Cerebellar cortex (tissue), 1 donor: ENCODE measurements at regions not wholly inside any gene's neighbourhood (a gene's known extent, or its start where the extent isn't known, plus 50 kb on each side); places are given as distances from the start of the nearest gene placed in this dataset.

ENCODE experiments used
- DNase-seq: peaks from one replicate; pipeline ENCODE4 v3.0.0-alpha.2; 2015; ENCODE audit warnings: low spot score

- no peak for DNase-seq
Observed at GRCh38 chr2:155792666-155793065, 539.9 kb downstream of the NR4A2 start.

GRCh38 chr2:155770516-155770915, 562.0 kb downstream of the NR4A2 start:
- no peak for DNase-seq

- no peak for DNase-seq
Observed at GRCh38 chr2:155766342-155767115, 566.0 kb downstream of the NR4A2 start.

- DNase-seq, result no peak
Observed at GRCh38 chr2:155755481-155755880, 577.0 kb downstream of the NR4A2 start.

GRCh38 chr2:155748131-155748530, 584.4 kb downstream of the NR4A2 start:
- DNase-seq, result no peak

- no peak for DNase-seq
Observed at GRCh38 chr2:155747531-155747930, 585.0 kb downstream of the NR4A2 start.

GRCh38 chr2:155733091-155733853, 599.2 kb downstream of the NR4A2 start:
- no peak for DNase-seq

- no peak for DNase-seq
Observed at GRCh38 chr2:155730804-155731203, 601.7 kb downstream of the NR4A2 start.

- DNase-seq, result no peak
Observed at GRCh38 chr2:155727187-155727895, 605.2 kb downstream of the NR4A2 start.

- DNase-seq, result no peak
Observed at GRCh38 chr2:155722290-155722689, 610.2 kb downstream of the NR4A2 start.

GRCh38 chr2:155715705-155716104, 616.8 kb downstream of the NR4A2 start:
- no peak for DNase-seq

GRCh38 chr2:155714983-155715382, 617.5 kb downstream of the NR4A2 start:
- no peak for DNase-seq

GRCh38 chr2:155708071-155708470, 624.5 kb downstream of the NR4A2 start:
- no peak for DNase-seq

GRCh38 chr2:155703917-155704316, 628.6 kb downstream of the NR4A2 start:
- DNase-seq, result no peak

- no peak for DNase-seq
Observed at GRCh38 chr2:155703048-155703447, 629.5 kb downstream of the NR4A2 start.

- DNase-seq, result no peak
Observed at GRCh38 chr2:155701721-155702120, 630.8 kb downstream of the NR4A2 start.

- DNase-seq, result no peak
Observed at GRCh38 chr2:155696571-155696970, 636.0 kb downstream of the NR4A2 start.

- DNase-seq, result no peak
Observed at GRCh38 chr2:155695505-155695904, 637.0 kb downstream of the NR4A2 start.

GRCh38 chr2:155692856-155693255, 639.7 kb downstream of the NR4A2 start:
- DNase-seq, result no peak

- no peak for DNase-seq
Observed at GRCh38 chr2:155692106-155692505, 640.4 kb downstream of the NR4A2 start.

GRCh38 chr2:155690785-155691184, 641.7 kb downstream of the NR4A2 start:
- no peak for DNase-seq

GRCh38 chr2:155689791-155690190, 642.7 kb downstream of the NR4A2 start:
- DNase-seq, result no peak

GRCh38 chr2:155687181-155687580, 645.3 kb downstream of the NR4A2 start:
- DNase-seq, result no peak
